NB4 (cell line): ENCODE measurements at regions not wholly inside any gene's neighbourhood (a gene's known extent, or its start where the extent isn't known, plus 50 kb on each side); places are given as distances from the start of the nearest gene placed in this dataset.

Experiments used
- MYC ChIP-seq: IDR thresholded peaks from 2 replicates; pipeline ENCODE4 v1.6.1; 2011; ENCODE audit warnings: low read depth, low read length
- POLR2A ChIP-seq: IDR thresholded peaks from 2 replicates; pipeline ENCODE4 v1.6.1; 2011; ENCODE audit warnings: mild to moderate bottlenecking; ENCODE audit not compliant: insufficient read length; ENCODE audit errors: extremely low read depth

GRCh38 chr1:208425096-208425495 lies 180.9 kb upstream of the PLXNA2 start:
- no peak for TF ChIP-seq POLR2A
- TF ChIP-seq MYC, result no peak
